H1 (cell line): ENCODE measurements at regions not wholly inside any gene's neighbourhood (a gene's known extent, or its start where the extent isn't known, plus 50 kb on each side); places are given as distances from the start of the nearest gene placed in this dataset.
"Not testable (repeated sequence)": the region's sequence is repeated elsewhere in the genome, so short reads cannot be mapped to it uniquely, and the experiment has no call there.

Source experiments
- CTCF ChIA-PET: fragments of 300-600 bp; sonication (Branson Sonifier 250); formaldehyde crosslinking; loops from one replicate; lab custom pipeline; 2021; ENCODE audit not compliant: partially characterized antibody; lab: Charles Lee
- POLR2A ChIA-PET: fragments of 300-600 bp; sonication (Branson Sonifier 250); formaldehyde crosslinking; loops from one replicate; lab custom pipeline; 2021; ENCODE audit warnings: inconsistent platforms; ENCODE audit not compliant: partially characterized antibody; lab: Charles Lee
- DNase-seq, 2 experiments: peaks; one replicate each; pipeline versions ENCODE4 v3.0.0 to v3.0.0-alpha.2; 2010 to 2022; ENCODE audit warnings: low spot score in 2 of 2, low read depth in 1 of 2, mixed read lengths in 1 of 2
- FAIRE-seq: peaks from 2 replicates; lab custom pipeline; 2011; peaks lifted over from hg19 to GRCh38; lab: Jason Lieb, UNC
- H2AFZ ChIP-seq: 2 replicates; pipeline ENCODE4 v1.8.1; 2012; ENCODE audit warnings: low read length, inconsistent platforms
- H2AK5ac ChIP-seq: 2 replicates; pipeline ENCODE4 v1.6.1; 2013; ENCODE audit warnings: low read depth, low read length
- H2BK120ac ChIP-seq: replicated peaks from 2 replicates; pipeline ENCODE3; 2013; ENCODE audit warnings: low read depth, low read length, inconsistent platforms
- H2BK12ac ChIP-seq: 2 replicates; pipeline ENCODE4 v1.6.1; 2013; ENCODE audit warnings: low read depth, low read length
- H2BK15ac ChIP-seq: 2 replicates; pipeline ENCODE4 v1.6.1; 2013; ENCODE audit warnings: low read length
- H2BK20ac ChIP-seq: 2 replicates; pipeline ENCODE4 v1.6.1; 2013; ENCODE audit warnings: low read length
- H2BK5ac ChIP-seq: 2 replicates; pipeline ENCODE4 v1.6.1; 2013; ENCODE audit warnings: low read depth, low read length
- H3K14ac ChIP-seq: 2 replicates; pipeline ENCODE4 v1.6.1; 2013; ENCODE audit warnings: inconsistent platforms; ENCODE audit not compliant: insufficient read length
- H3K18ac ChIP-seq: 2 replicates; pipeline ENCODE4 v1.6.1; 2013; ENCODE audit warnings: low read length; ENCODE audit errors: extremely low read depth
- H3K23ac ChIP-seq: 2 replicates; pipeline ENCODE4 v1.6.1; 2013; ENCODE audit warnings: inconsistent platforms; ENCODE audit not compliant: insufficient read length
- H3K23me2 ChIP-seq: 2 replicates; pipeline ENCODE4 v1.6.1; 2013; ENCODE audit warnings: low read depth, low read length
- H3K27ac ChIP-seq: 2 replicates; pipeline ENCODE4 v1.6.1; 2011; ENCODE audit warnings: low read depth, low read length, inconsistent platforms
- H3K27me3 ChIP-seq, 4 experiments: replicated peaks in 1 of 4; 1 replicate in 1 of 4; 2 replicates in 3 of 4; pipeline versions ENCODE4 v1.6.1 to v1.8.1; 2011 to 2013; ENCODE audit warnings: low read length in 3 of 4, mild to moderate bottlenecking in 3 of 4, inconsistent platforms in 2 of 4, mixed read lengths in 2 of 4, moderate library complexity in 1 of 4; ENCODE audit not compliant: control insufficient read depth in 3 of 4, insufficient read depth in 3 of 4; ENCODE audit errors: extremely low read depth in 1 of 4
- H3K36me3 ChIP-seq, 4 experiments: 2 replicates each; pipeline versions ENCODE4 v1.6.1 to v1.8.1; 2011 to 2013; ENCODE audit warnings: mild to moderate bottlenecking in 4 of 4, low read length in 3 of 4, moderate library complexity in 2 of 4, control low read depth in 1 of 4, inconsistent platforms in 1 of 4; ENCODE audit not compliant: insufficient read depth in 4 of 4, control insufficient read depth in 2 of 4
- H3K4ac ChIP-seq: replicated peaks from 2 replicates; pipeline ENCODE3; 2013; ENCODE audit warnings: low read length, low read depth, mixed read lengths, inconsistent platforms; ENCODE audit not compliant: insufficient read length
- H3K4me1 ChIP-seq, 4 experiments: replicated peaks in 1 of 4; 1 replicate in 1 of 4; 2 replicates in 3 of 4; pipeline versions ENCODE4 v1.6.1 to v1.8.1; 2011 to 2013; ENCODE audit warnings: low read length in 3 of 4, inconsistent platforms in 2 of 4, mixed read lengths in 1 of 4; ENCODE audit not compliant: insufficient read depth in 4 of 4, control insufficient read depth in 3 of 4
- H3K4me2 ChIP-seq, 2 experiments: 2 replicates each; pipeline versions ENCODE4 v1.6.1 to v1.8.1; 2011 to 2013; ENCODE audit warnings: low read depth in 2 of 2, low read length in 2 of 2, control low read depth in 1 of 2, inconsistent platforms in 1 of 2, mild to moderate bottlenecking in 1 of 2; ENCODE audit not compliant: insufficient read depth in 1 of 2
- H3K4me3 ChIP-seq, 4 experiments: fragments of 200-600, 300-600 bp in 1 of 4; sonication (generic), shearing (Covaris generic), sonication (Bioruptor Twin) in 1 of 4; 2 replicates each; pipeline versions ENCODE4 v1.5.1 to v1.8.1; 2011 to 2016; ENCODE audit warnings: low read length in 4 of 4, low read depth in 3 of 4, control low read depth in 2 of 4, inconsistent platforms in 2 of 4, mild to moderate bottlenecking in 2 of 4, mixed read lengths in 1 of 4, moderate library complexity in 1 of 4; ENCODE audit not compliant: insufficient read depth in 2 of 4; ENCODE audit errors: extremely low read depth in 1 of 4
- H3K56ac ChIP-seq: replicated peaks from 2 replicates; pipeline ENCODE3; 2013; ENCODE audit warnings: low read depth, mild to moderate bottlenecking, mixed read lengths, low read length, inconsistent platforms; ENCODE audit not compliant: insufficient read length
- H3K79me1 ChIP-seq: 2 replicates; pipeline ENCODE4 v1.6.1; 2013; ENCODE audit warnings: low read depth, low read length, control low read depth
- H3K79me2 ChIP-seq, 2 experiments: 2 replicates each; pipeline versions ENCODE4 v1.6.1 to v1.8.1; 2012 to 2013; ENCODE audit warnings: low read length in 2 of 2, mild to moderate bottlenecking in 2 of 2, inconsistent platforms in 1 of 2; ENCODE audit not compliant: insufficient read depth in 2 of 2, control insufficient read depth in 1 of 2
- H3K9ac ChIP-seq, 4 experiments: replicated peaks in 1 of 4; 1 replicate in 1 of 4; 2 replicates in 3 of 4; pipeline versions ENCODE4 v1.6.1 to v1.8.1; 2011 to 2013; ENCODE audit warnings: low read depth in 3 of 4, low read length in 3 of 4, control low read depth in 2 of 4, mild to moderate bottlenecking in 2 of 4, moderate library complexity in 2 of 4, inconsistent platforms in 1 of 4; ENCODE audit errors: extremely low read depth in 1 of 4
- H3K9me3 ChIP-seq, 2 experiments: 2 replicates each; pipeline versions ENCODE4 v1.6.1 to v1.8.1; 2012 to 2013; ENCODE audit warnings: mild to moderate bottlenecking in 2 of 2, moderate library complexity in 2 of 2, control low read depth in 1 of 2, inconsistent platforms in 1 of 2, low read depth in 1 of 2, low read length in 1 of 2, mixed read lengths in 1 of 2; ENCODE audit not compliant: insufficient read depth in 2 of 2
- H4K20me1 ChIP-seq, 2 experiments: replicated peaks in 1 of 2; 2 replicates each; pipeline versions ENCODE3 to v1.8.1; 2011 to 2013; ENCODE audit warnings: inconsistent platforms in 2 of 2, low read length in 2 of 2, mild to moderate bottlenecking in 1 of 2; ENCODE audit not compliant: insufficient read depth in 2 of 2, control insufficient read depth in 1 of 2
- H4K5ac ChIP-seq: 2 replicates; pipeline ENCODE4 v1.6.1; 2013; ENCODE audit warnings: low read length, low read depth, mixed read lengths, inconsistent platforms; ENCODE audit not compliant: insufficient read length
- H4K8ac ChIP-seq: 2 replicates; pipeline ENCODE4 v1.8.0; 2013; ENCODE audit warnings: mild to moderate bottlenecking, moderate library complexity, low read length, inconsistent platforms; ENCODE audit not compliant: insufficient read depth; ENCODE audit errors: extremely low read depth
- H4K91ac ChIP-seq: replicated peaks from 2 replicates; pipeline ENCODE3; 2013; ENCODE audit warnings: low read length, mixed read lengths, inconsistent platforms; ENCODE audit not compliant: insufficient read length
- WGBS, 2 experiments: shearing (Covaris generic) in 1 of 2; methylation state at CpG; one replicate each; pipeline versions ENCODE4 v1.1.6 to v1.1.7; 2013 to 2015; ENCODE audit warnings: low lambda C conversion rate in 2 of 2, mixed read lengths in 2 of 2, inconsistent platforms in 1 of 2, low coverage in 1 of 2, missing lambda C conversion rate in 1 of 2; ENCODE audit not compliant: insufficient replicate concordance in 2 of 2, insufficient coverage in 1 of 2, insufficient read length in 1 of 2; ENCODE audit errors: extremely low coverage in 1 of 2, missing lambda C conversion rate in 1 of 2; 5-methylcytosine and 5-hydroxymethylcytosine counted together

DNA sequence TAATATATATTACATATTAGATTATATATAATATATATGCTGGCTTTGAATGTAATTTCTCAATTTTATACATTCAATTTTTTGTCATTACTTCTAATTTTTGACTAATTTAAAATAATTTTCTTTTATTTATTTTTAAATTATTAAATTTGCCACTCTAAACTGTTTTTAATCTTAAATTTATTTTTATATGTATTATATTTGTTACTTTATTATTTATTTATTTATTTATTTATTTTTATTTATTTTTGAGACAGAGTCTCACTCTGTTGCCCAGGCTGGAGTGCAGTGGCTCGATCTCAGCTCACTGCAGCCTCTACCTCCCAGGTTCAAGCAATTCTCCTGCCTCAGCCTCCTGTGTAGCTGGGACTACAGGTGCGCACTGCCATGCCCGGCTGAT, 473.0 kb downstream of the PLOD2 start:
- H4K20me1 ChIP-seq, H3K23me2 ChIP-seq, H3K36me3 ChIP-seq, H3K14ac ChIP-seq, H4K8ac ChIP-seq, H3K4me2 ChIP-seq, H2BK120ac ChIP-seq, H3K56ac ChIP-seq, H3K79me2 ChIP-seq, H3K4me1 ChIP-seq, H2BK5ac ChIP-seq, POLR2A ChIA-PET, H3K9me3 ChIP-seq, DNase-seq, H4K91ac ChIP-seq, H3K27me3 ChIP-seq, H2BK12ac ChIP-seq, H2AK5ac ChIP-seq, H2AFZ ChIP-seq, H3K18ac ChIP-seq, H3K9ac ChIP-seq, FAIRE-seq, H3K23ac ChIP-seq, H3K79me1 ChIP-seq, H3K27ac ChIP-seq, H4K5ac ChIP-seq, H3K4me3 ChIP-seq, H2BK15ac ChIP-seq, H3K4ac ChIP-seq, H2BK20ac ChIP-seq: not testable (repeated sequence)
- CTCF ChIA-PET = interaction anchor here (1.4 kb wide), 1 partner anchor 14 kb away, joined by 5 read pairs; no protein-coding TSS in a partner anchor
- WGBS, 2 experiments = 79% methylated on average over 3 of the region's 3 CpGs; no CpG with 5 or more reads in 1 of the 2 experiments
